A549 (cell line): ENCODE measurements at regions not wholly inside any gene's neighbourhood (a gene's known extent, or its start where the extent isn't known, plus 50 kb on each side); places are given as distances from the start of the nearest gene placed in this dataset.
"Not testable (repeated sequence)": the region's sequence is repeated elsewhere in the genome, so short reads cannot be mapped to it uniquely, and the experiment has no call there.

Experiments
- ATAC-seq, 2 experiments: fragments of 200-7000 bp in 1 of 2; fragments of >200 bp in 1 of 2; cut with Nextera tagmentation in 1 of 2; cut with Tn5 transposase in 1 of 2; 3 replicates each; pipeline versions ENCODE4 v1.8.0 to v1.9.1; 2018 to 2020; ENCODE audit warnings: mild to moderate bottlenecking in 1 of 2, moderate library complexity in 1 of 2
- CTCF ChIA-PET: fragments of 300-600 bp; sonication (Branson Sonifier 250); formaldehyde crosslinking; extraction: SDS; loops from one replicate; lab custom pipeline; 2021; ENCODE audit warnings: antibody characterized with exemption, inconsistent platforms; lab: Yijun Ruan, JAX
- POLR2A ChIA-PET: fragments of 350-600 bp; formaldehyde crosslinking; extraction: SDS; loops from one replicate; lab custom pipeline; 2021; ENCODE audit warnings: antibody characterized with exemption, inconsistent platforms; lab: Yijun Ruan, JAX
- DNase-seq, 2 experiments: peaks; one replicate each; pipeline versions ENCODE4 v3.0.0 to v3.0.0-alpha.2; 2011 to 2016; ENCODE audit warnings: low read depth in 1 of 2, low spot score in 1 of 2
- FAIRE-seq: peaks from 2 replicates; lab custom pipeline; 2011; peaks lifted over from hg19 to GRCh38; lab: Jason Lieb, UNC
- H3K27ac ChIP-seq, 2 experiments: fragments of >200 bp; sonication (Bioruptor Twin); formaldehyde crosslinking; 3 replicates each; pipeline ENCODE4 v1.5.1; 2016 to 2017
- H3K4me1 ChIP-seq: fragments of >200 bp; sonication (Bioruptor Twin); formaldehyde crosslinking; 3 replicates; pipeline ENCODE4 v1.6.1; 2016
- H3K4me2 ChIP-seq: fragments of >200 bp; sonication (Bioruptor Twin); formaldehyde crosslinking; 3 replicates; pipeline ENCODE4 v1.6.1; 2016
- H3K4me3 ChIP-seq: fragments of >200 bp; sonication (Bioruptor Twin); formaldehyde crosslinking; 3 replicates; pipeline ENCODE4 v1.5.1; 2016
- H3K9me3 ChIP-seq: fragments of >200 bp; sonication (Bioruptor Twin); formaldehyde crosslinking; 3 replicates; pipeline ENCODE4 v1.6.1; 2016
- WGBS: methylation state at CpG from one replicate; pipeline ENCODE4 v1.1.6; 2017; ENCODE audit errors: missing lambda C conversion rate; 5-methylcytosine and 5-hydroxymethylcytosine counted together

DNA sequence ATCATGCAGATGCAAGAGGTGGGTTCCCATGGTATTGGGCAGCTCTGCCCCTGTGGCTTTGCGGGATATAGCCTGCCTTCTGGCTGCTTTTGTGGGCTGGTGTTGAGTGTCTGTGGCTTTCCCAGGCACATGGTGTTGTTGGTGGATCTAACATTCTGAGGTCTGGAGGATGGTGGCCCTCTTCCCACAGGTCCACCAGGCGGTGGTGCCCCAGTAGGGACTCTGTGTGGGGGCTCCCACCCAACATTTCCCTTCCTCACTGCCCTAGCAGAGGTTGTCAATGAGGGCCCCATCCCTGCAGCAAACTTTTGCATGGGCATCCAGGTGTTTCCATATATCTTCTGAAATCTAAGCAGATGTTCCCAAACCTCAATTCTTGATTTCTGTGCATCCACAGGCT, 420.5 kb upstream of the TPTE start:
- FAIRE-seq, H3K4me3 ChIP-seq, ATAC-seq, H3K27ac ChIP-seq, POLR2A ChIA-PET, DNase-seq, H3K4me1 ChIP-seq, H3K9me3 ChIP-seq, H3K4me2 ChIP-seq, CTCF ChIA-PET: not testable (repeated sequence)
- WGBS: 0% methylated on average over 1 of the region's 2 CpGs

GRCh38 chr21:10119342-10119741, 402.0 kb upstream of the TPTE start:
- no CpG with 5 or more reads among the region's 40 CpGs for WGBS
- H3K27ac ChIP-seq, CTCF ChIA-PET, ATAC-seq, H3K4me1 ChIP-seq, FAIRE-seq, POLR2A ChIA-PET, H3K4me2 ChIP-seq, DNase-seq, H3K4me3 ChIP-seq, H3K9me3 ChIP-seq: not testable (repeated sequence)

GRCh38 chr21:10119746-10120535, 401.4 kb upstream of the TPTE start:
- CTCF ChIA-PET, ATAC-seq: not testable (repeated sequence)
- WGBS: 65% methylated on average over 31 of the region's 58 CpGs

GRCh38 chr21:10120536-10120934, 400.8 kb upstream of the TPTE start:
- H3K4me1 ChIP-seq, H3K4me3 ChIP-seq, H3K27ac ChIP-seq, POLR2A ChIA-PET, DNase-seq, FAIRE-seq, H3K4me2 ChIP-seq, CTCF ChIA-PET, ATAC-seq, H3K9me3 ChIP-seq: not testable (repeated sequence)
- WGBS: 61% methylated on average over 13 of the region's 22 CpGs

More at GRCh38 chr21:10119746-10120535, 401.4 kb upstream of the TPTE start:
- DNase-seq, H3K27ac ChIP-seq, H3K4me3 ChIP-seq, H3K4me2 ChIP-seq, H3K4me1 ChIP-seq, H3K9me3 ChIP-seq, FAIRE-seq, POLR2A ChIA-PET: not testable (repeated sequence)

DNA sequence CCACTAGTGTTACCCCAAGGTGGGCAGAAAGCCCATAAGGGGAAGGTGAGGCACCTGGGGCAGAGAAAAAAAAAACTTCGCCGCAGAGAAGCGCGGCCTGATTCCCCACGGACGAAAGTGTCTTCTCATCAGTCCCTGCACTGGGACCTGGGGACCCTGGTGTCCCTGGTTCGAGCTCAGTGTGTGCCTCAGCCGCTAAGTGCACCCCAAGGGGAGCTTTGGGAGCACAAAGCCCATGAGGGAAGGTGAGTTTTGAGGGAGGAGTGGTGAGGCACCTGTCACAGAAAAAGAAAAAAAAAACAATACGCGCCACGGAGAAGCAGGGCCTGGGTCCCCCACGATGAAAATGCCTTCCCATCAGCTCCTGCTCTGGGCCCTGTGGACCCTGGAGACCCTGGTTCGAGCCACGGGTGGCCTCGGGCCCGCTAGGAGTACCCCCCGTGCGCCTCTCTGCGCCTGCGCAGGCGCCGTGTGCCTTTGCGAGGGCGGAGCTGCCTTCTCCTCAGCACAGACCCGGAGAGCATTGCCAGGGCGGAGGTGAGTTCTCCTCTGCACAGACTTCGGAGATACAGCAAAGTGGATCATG, 400.3 kb upstream of the TPTE start:
- CTCF ChIA-PET, H3K9me3 ChIP-seq, H3K4me1 ChIP-seq, DNase-seq, H3K4me3 ChIP-seq, POLR2A ChIA-PET, H3K27ac ChIP-seq, FAIRE-seq, H3K4me2 ChIP-seq, ATAC-seq: not testable (repeated sequence)
- WGBS: 51% methylated on average over 17 of the region's 27 CpGs

GRCh38 chr21:10121816-10122455, 399.4 kb upstream of the TPTE start:
- H3K27ac ChIP-seq, H3K9me3 ChIP-seq, FAIRE-seq, H3K4me2 ChIP-seq, POLR2A ChIA-PET, DNase-seq, CTCF ChIA-PET, H3K4me3 ChIP-seq, ATAC-seq, H3K4me1 ChIP-seq: not testable (repeated sequence)
- WGBS: 56% methylated on average over 20 of the region's 33 CpGs

DNA sequence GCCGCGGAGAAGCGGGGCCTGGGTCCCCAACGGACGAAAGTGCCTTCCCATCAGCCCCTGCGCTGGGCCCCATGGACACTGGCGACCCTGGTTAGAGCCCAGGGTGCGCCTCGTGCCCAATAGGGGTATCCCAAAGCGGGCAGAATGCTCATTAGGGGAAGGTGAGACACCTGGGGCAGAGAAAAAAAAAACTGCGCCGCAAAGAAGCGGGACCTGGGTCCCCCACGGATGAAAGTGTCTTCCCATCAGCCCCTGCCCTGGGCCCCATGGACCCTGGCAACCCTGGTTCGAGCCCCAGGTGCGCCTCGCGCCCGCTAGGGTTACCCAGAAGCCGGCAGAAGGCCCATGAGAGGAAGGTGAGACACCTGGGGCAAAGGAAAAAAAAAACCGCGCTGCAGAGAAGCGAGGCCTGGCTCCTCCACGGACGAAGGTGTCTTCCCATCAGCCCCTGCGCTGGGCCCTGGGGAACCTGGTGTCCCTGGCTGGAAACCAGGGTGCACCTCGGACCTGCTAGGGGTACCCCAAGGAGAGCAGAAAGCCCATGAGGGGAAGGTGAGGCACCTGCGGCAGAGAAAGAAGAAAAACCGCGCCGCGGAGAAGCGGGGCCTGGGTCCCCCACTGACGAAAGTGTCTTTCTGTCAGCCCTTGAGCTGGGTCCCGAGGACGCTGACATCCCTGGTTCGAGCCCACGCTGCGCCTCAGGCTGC, 398.4 kb upstream of the TPTE start:
- H3K4me3 ChIP-seq, FAIRE-seq, CTCF ChIA-PET, ATAC-seq, H3K27ac ChIP-seq, POLR2A ChIA-PET, H3K4me1 ChIP-seq, DNase-seq, H3K9me3 ChIP-seq: not testable (repeated sequence)
- 0 out of 3 replicates have a peak overlapping the region, but pooled peaks have one; percentile 17 for H3K4me2 ChIP-seq
- WGBS: 33% methylated on average over 24 of the region's 39 CpGs

DNA sequence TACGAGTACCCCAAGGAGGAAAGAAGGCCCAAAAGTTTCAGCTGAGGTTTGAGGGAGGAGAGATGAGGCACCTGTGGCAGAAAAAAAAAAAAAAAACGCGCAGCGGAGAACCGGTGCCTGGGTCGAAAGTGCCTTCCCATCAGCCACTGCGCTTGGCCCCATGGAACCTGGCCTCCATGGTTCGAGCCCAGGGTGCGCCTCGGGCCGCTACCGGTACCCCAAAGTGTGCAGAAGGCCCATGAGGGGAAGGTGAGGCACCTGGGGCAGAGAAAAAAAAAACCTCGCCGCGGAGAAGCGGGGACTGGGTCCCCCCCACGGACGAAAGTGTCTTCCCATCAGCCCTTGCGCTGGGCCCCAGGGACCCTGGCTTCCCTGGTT, 397.9 kb upstream of the TPTE start:
- H3K4me3 ChIP-seq, FAIRE-seq, DNase-seq, ATAC-seq, H3K9me3 ChIP-seq, POLR2A ChIA-PET, CTCF ChIA-PET, H3K27ac ChIP-seq, H3K4me1 ChIP-seq: not testable (repeated sequence)
- H3K4me2 ChIP-seq: 0 out of 3 replicates have a peak overlapping the region, but pooled peaks have one; percentile 17
- 26% methylated on average over 19 of the region's 19 CpGs for WGBS

DNA sequence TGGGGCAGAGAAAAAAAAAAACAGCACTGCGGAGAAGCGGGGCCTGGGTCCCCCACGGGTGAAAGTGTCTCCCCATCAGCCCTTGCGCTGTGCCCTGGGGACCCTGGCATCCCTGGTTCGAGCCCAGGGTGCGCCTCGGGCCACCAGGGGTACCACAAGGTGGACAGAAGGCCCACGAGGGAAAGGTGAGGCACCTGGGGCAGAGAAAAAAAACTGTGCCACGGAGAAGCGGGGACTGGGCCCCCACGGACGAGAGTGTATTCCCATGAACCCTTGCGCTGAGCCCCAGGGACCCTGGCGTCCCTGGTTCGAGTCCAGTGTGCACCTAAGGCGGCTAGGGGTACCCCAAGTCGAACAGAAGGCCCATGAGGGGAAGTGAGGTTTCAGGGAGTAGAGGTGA, 395.8 kb upstream of the TPTE start:
- FAIRE-seq, H3K9me3 ChIP-seq, H3K4me3 ChIP-seq, H3K4me2 ChIP-seq, H3K27ac ChIP-seq, ATAC-seq, POLR2A ChIA-PET, CTCF ChIA-PET, H3K4me1 ChIP-seq, DNase-seq: not testable (repeated sequence)
- WGBS: 16% methylated on average over 6 of the region's 17 CpGs

GRCh38 chr21:10134119-10134518, 387.3 kb upstream of the TPTE start:
- FAIRE-seq, H3K4me3 ChIP-seq, DNase-seq, CTCF ChIA-PET, H3K9me3 ChIP-seq, H3K27ac ChIP-seq, H3K4me2 ChIP-seq, ATAC-seq, H3K4me1 ChIP-seq, POLR2A ChIA-PET: not testable (repeated sequence)
- WGBS: 40% methylated on average over 1 of the region's 2 CpGs
